VCaP (cell line): ENCODE measurements at regions not wholly inside any gene's neighbourhood (a gene's known extent, or its start where the extent isn't known, plus 50 kb on each side); places are given as distances from the start of the nearest gene placed in this dataset.
A peak's percentile ranks its signal among the peaks of the same experiment; 100 is the strongest.

Experiments used
- H3K27ac ChIP-seq: fragments of 450-650 bp; 2 replicates; pipeline ENCODE4 v1.5.1; 2017
- TF ChIP-seq, protein P1 (sequence below): fragments of 450-650 bp; conservative IDR thresholded peaks from 2 replicates; pipeline ENCODE4 v1.5.1; 2017; ENCODE audit warnings: mild to moderate bottlenecking, moderate library complexity

DNA sequence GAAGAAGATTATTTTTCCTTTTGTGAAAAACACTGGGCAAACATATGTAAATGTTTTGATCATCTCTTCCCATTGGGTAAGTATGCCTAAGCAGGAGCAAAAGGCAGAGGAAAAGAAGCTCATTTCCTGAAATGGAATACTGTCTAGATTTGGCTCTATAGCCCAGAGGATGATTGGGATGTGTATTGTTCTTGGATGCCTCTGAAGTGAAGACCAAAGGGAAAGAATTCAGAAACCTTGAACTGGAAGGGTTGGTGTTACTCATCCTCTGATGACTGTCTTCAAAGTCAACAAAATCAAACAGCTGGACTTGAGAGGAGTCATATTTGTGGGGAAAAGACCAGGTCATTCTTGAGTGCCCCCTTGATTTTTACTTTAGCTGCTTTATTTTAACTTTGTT is 112.6 kb upstream of the NT5C1B start:
- no peak overlapping the region for H3K27ac ChIP-seq
- TF ChIP-seq, protein P1, sequence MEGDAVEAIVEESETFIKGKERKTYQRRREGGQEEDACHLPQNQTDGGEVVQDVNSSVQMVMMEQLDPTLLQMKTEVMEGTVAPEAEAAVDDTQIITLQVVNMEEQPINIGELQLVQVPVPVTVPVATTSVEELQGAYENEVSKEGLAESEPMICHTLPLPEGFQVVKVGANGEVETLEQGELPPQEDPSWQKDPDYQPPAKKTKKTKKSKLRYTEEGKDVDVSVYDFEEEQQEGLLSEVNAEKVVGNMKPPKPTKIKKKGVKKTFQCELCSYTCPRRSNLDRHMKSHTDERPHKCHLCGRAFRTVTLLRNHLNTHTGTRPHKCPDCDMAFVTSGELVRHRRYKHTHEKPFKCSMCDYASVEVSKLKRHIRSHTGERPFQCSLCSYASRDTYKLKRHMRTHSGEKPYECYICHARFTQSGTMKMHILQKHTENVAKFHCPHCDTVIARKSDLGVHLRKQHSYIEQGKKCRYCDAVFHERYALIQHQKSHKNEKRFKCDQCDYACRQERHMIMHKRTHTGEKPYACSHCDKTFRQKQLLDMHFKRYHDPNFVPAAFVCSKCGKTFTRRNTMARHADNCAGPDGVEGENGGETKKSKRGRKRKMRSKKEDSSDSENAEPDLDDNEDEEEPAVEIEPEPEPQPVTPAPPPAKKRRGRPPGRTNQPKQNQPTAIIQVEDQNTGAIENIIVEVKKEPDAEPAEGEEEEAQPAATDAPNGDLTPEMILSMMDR: no peak

DNA sequence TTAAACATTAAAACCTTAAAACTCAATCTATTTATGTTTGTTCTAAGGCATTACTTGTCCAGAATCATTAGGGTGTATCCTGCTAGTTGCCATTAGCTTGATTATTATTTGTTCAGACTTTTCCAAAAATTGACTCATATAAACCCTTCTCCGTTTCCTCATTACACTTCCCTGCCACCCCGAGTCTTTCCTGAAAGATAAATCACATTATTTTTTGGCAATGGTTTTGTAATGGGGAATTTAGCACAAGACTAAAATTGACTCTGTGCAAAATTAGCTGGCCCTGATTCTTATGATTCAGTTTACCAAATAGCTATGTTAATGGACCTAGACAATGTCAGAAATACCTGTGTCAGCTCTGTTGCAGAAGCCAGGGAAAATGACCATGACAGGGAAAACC is 112.2 kb upstream of the NT5C1B start:
- H3K27ac ChIP-seq: no peak overlapping the region
- TF ChIP-seq, protein P1: no peak

DNA sequence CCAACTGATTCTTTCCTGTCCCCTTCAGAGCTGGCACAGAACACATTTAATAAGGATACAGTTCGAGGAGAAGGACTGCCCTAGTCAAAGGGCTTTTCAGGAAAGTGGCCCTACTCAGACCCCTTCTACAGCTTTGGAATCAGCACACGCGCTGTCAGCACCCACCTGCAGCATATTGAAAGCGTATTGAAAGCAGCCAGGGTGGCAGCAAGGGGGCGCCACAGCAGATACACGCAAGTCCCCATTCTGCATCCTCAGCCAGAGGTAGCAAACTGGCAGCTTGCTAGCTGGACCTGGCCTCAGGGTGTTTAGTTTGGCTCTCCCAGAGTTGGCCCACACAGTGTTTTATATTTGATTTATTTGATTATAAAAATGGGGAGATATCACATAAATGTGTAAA is 101.0 kb upstream of the NT5C1B start:
- no peak overlapping the region for H3K27ac ChIP-seq
- TF ChIP-seq, protein P1: peak; percentile 19; the same call in 1 of the 2 replicates

DNA sequence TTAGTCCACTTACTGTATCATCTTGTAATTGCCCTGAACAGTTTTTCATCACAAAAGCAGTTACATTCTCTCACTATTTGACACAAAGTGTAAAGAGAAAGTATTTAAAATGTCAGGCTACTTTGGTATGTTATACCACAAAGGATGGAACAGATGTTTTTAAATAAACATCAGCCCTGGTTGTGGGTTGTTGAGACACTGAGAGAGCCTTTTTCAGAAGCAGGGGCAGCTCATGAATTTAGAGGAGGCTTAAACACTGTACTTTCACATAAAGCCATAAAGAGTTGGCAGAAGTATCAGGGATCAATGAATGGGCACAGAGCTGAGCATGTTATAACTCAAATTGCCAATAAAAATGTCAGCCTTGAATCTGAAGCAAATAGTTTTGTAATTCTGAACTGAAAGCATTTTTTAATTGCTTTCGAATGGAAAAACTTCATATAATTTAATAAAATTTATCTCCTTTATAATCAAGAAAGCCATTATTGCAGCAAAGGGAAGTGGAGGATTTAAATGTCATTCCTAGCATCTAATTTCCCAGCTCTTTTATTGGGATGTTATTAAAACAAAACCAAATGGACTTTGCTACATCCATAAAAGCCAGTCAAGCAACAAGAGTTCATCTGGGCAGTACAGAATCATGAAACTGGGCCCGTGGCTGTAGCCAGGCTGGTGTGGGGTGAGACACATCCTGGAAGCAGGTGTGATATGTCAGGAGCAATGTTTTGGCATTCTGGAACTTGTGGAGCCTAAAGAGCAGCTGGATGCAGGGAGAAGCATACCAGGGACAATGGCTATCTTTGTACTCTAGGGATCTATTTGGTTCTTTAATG is 95.1 kb upstream of the NT5C1B start:
- peak overlapping the region; percentile 38 for H3K27ac ChIP-seq
- TF ChIP-seq, protein P1: no peak

DNA sequence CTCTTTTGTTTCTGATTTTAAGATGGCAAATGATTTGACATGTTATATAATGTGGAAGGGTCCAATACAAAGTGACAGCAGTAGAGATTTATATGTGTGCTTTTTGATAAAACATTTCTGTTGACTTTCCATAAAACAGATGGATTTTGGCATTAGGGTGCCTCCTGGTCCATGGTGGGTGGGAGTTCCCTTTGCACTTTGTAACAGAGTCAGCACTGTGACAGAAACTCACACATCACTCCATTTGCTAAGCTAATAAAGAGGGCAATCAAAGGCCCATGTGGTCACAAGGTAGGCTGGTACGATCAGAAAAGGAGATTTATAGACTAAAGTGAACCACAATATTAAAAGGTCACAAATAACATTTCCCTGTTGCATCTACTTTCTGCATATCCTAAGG is 93.3 kb upstream of the NT5C1B start:
- H3K27ac ChIP-seq: no peak overlapping the region
- TF ChIP-seq, protein P1: no peak

DNA sequence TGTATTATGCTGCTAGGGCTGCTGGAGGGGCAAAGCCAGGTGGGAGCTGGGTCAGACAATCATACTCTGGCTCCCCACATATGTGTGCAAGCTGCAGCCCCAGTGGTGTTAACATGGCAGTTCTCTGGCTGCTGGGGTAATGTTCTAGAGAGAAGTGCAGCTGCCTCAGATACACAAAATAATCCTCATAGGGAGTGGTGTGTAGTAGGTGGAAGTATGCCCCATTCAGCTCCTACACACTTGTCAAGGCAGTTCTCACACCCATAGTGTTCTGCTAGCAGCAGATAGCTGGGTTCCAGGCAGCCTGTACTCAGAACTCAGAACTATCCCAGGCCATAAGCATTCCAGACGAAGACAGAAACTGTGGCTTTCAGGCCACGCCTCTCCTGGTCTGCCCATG is 87.9 kb upstream of the NT5C1B start:
- TF ChIP-seq, protein P1: no peak
- no peak overlapping the region for H3K27ac ChIP-seq

DNA sequence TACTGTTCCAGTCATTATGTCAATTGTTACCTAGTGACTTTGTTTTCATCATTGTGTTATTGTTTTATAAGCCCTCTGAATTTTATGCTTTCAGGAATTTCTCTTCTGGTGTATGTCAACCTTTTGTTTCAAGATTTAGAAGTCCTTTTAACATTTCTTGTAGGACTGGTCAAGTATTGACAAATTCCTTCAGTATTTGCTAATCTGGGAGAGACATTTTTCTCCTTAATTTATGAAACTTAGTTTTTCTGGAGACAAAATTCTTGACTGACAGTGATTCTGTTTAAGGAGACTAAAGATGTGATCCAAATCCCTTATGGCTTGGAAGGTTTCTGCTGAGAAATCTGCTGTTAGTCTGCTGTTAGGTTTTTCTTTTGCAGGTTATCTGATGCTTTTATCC is 84.9 kb upstream of the NT5C1B start:
- TF ChIP-seq, protein P1: no peak
- no peak overlapping the region for H3K27ac ChIP-seq
